H9 (cell line): ENCODE measurements at regions not wholly inside any gene's neighbourhood (a gene's known extent, or its start where the extent isn't known, plus 50 kb on each side); places are given as distances from the start of the nearest gene placed in this dataset.

Source experiments
- DNase-seq: peaks from one replicate; pipeline ENCODE4 v3.0.0-alpha.2; 2017
- H2AFZ ChIP-seq: one replicate; pipeline ENCODE4 v1.6.1; 2013; ENCODE audit warnings: mild to moderate bottlenecking, low read length, control low read depth, moderate library complexity
- H2AK5ac ChIP-seq: 2 replicates; pipeline ENCODE4 v1.6.1; 2013; ENCODE audit warnings: low read length, control low read depth, mixed read lengths; ENCODE audit not compliant: insufficient read length
- H2BK120ac ChIP-seq: one replicate; pipeline ENCODE4 v1.6.1; 2013; ENCODE audit warnings: low read depth, mild to moderate bottlenecking, low read length, control low read depth, inconsistent platforms; ENCODE audit not compliant: poor library complexity, severe bottlenecking
- H2BK12ac ChIP-seq: 2 replicates; pipeline ENCODE4 v1.6.1; 2013; ENCODE audit warnings: low read length, control low read depth, mixed read lengths, low read depth; ENCODE audit not compliant: insufficient read length
- H2BK15ac ChIP-seq: 2 replicates; pipeline ENCODE4 v1.6.1; 2013; ENCODE audit warnings: low read depth, low read length, control low read depth
- H2BK20ac ChIP-seq: one replicate; pipeline ENCODE4 v1.6.1; 2013; ENCODE audit warnings: low read depth, mild to moderate bottlenecking, low read length, control low read depth, inconsistent platforms; ENCODE audit not compliant: poor library complexity, severe bottlenecking
- H2BK5ac ChIP-seq: 2 replicates; pipeline ENCODE4 v1.6.1; 2013; ENCODE audit warnings: low read length, control low read depth, mixed read lengths; ENCODE audit not compliant: insufficient read length
- H3K14ac ChIP-seq: 2 replicates; pipeline ENCODE4 v1.6.1; 2013; ENCODE audit warnings: low read length, control low read depth; ENCODE audit not compliant: insufficient read depth
- H3K18ac ChIP-seq: 2 replicates; pipeline ENCODE4 v1.6.1; 2013; ENCODE audit warnings: low read depth, mild to moderate bottlenecking, mixed read lengths, low read length, control low read depth; ENCODE audit not compliant: insufficient read length
- H3K23ac ChIP-seq: 2 replicates; pipeline ENCODE4 v1.6.1; 2013; ENCODE audit warnings: low read length, control low read depth, mixed read lengths, low read depth; ENCODE audit not compliant: insufficient read length
- H3K23me2 ChIP-seq: 2 replicates; pipeline ENCODE4 v1.6.1; 2013; ENCODE audit warnings: low read depth, mild to moderate bottlenecking, mixed read lengths, low read length, control low read depth; ENCODE audit not compliant: insufficient read length, poor library complexity, severe bottlenecking
- H3K27ac ChIP-seq: 2 replicates; pipeline ENCODE4 v1.5.1; 2013; ENCODE audit warnings: low read length, control low read depth, mixed read lengths, low read depth; ENCODE audit not compliant: insufficient read length
- H3K27me3 ChIP-seq: 2 replicates; pipeline ENCODE4 v1.6.1; 2013; ENCODE audit warnings: low read length, control low read depth, inconsistent platforms; ENCODE audit not compliant: insufficient read depth
- H3K4ac ChIP-seq: 2 replicates; pipeline ENCODE4 v1.6.1; 2013; ENCODE audit warnings: low read depth, mild to moderate bottlenecking, control low read depth, inconsistent platforms, low read length, moderate library complexity
- H3K4me1 ChIP-seq: 2 replicates; pipeline ENCODE4 v1.6.1; 2013; ENCODE audit warnings: low read length, control low read depth, inconsistent platforms; ENCODE audit not compliant: insufficient read depth
- H3K4me2 ChIP-seq: 2 replicates; pipeline ENCODE4 v1.6.1; 2013; ENCODE audit warnings: low read length, control low read depth, mixed read lengths; ENCODE audit not compliant: insufficient read length, insufficient read depth
- H3K56ac ChIP-seq: 2 replicates; pipeline ENCODE4 v1.6.1; 2013; ENCODE audit warnings: low read depth, mild to moderate bottlenecking, mixed read lengths, low read length, control low read depth; ENCODE audit not compliant: insufficient read length
- H3K79me1 ChIP-seq: 2 replicates; pipeline ENCODE4 v1.6.1; 2013; ENCODE audit warnings: low read depth, mild to moderate bottlenecking, moderate library complexity, low read length, control low read depth, inconsistent platforms; ENCODE audit not compliant: insufficient read depth, poor library complexity, severe bottlenecking
- H3K79me2 ChIP-seq: 2 replicates; pipeline ENCODE4 v1.6.1; 2013; ENCODE audit warnings: low read length, control low read depth, inconsistent platforms; ENCODE audit not compliant: insufficient read depth
- H3K9ac ChIP-seq: 2 replicates; pipeline ENCODE4 v1.6.1; 2013; ENCODE audit warnings: low read length, control low read depth, mixed read lengths; ENCODE audit not compliant: insufficient read length; ENCODE audit errors: extremely low read depth
- H3K9me3 ChIP-seq: one replicate; pipeline ENCODE4 v1.6.1; 2013; ENCODE audit warnings: low read depth, low read length, inconsistent platforms; ENCODE audit not compliant: control insufficient read depth
- H3T11ph ChIP-seq: one replicate; pipeline ENCODE4 v1.6.1; 2013; ENCODE audit warnings: mild to moderate bottlenecking, low read length, control low read depth, inconsistent platforms
- H4K20me1 ChIP-seq: one replicate; pipeline ENCODE4 v1.6.1; 2013; ENCODE audit not compliant: control insufficient read depth, insufficient read length, insufficient read depth
- H4K5ac ChIP-seq: 2 replicates; pipeline ENCODE4 v1.6.1; 2013; ENCODE audit warnings: low read depth, mild to moderate bottlenecking, mixed read lengths, low read length, control low read depth; ENCODE audit not compliant: insufficient read length
- H4K8ac ChIP-seq: replicated peaks from 2 replicates; pipeline ENCODE4 v1.6.1; 2013; ENCODE audit warnings: low read length, control low read depth, mixed read lengths, low read depth; ENCODE audit not compliant: insufficient read length
- H4K91ac ChIP-seq: 2 replicates; pipeline ENCODE4 v1.6.1; 2013; ENCODE audit warnings: low read depth, mild to moderate bottlenecking, moderate library complexity, mixed read lengths, low read length, control low read depth; ENCODE audit not compliant: insufficient read length
- H3K27ac Mint-ChIP-seq, 3 experiments: 2 replicates in 2 of 3; 3 replicates in 1 of 3; pipeline ENCODE4 v1.8.0; 2020 to 2021; ENCODE audit warnings: mixed read lengths in 3 of 3, mild to moderate bottlenecking in 1 of 3, moderate library complexity in 1 of 3
- H3K27me3 Mint-ChIP-seq: 2 replicates; pipeline ENCODE4 v1.8.0; 2021; ENCODE audit warnings: low read depth, mild to moderate bottlenecking, moderate library complexity, mixed read lengths
- H3K36me3 Mint-ChIP-seq, 3 experiments: 2 replicates in 2 of 3; 3 replicates in 1 of 3; pipeline ENCODE4 v1.8.0; 2020 to 2021; ENCODE audit warnings: low read depth in 3 of 3, mixed read lengths in 3 of 3; ENCODE audit not compliant: insufficient read depth in 1 of 3
- H3K4me1 Mint-ChIP-seq, 2 experiments: 2 replicates each; pipeline ENCODE4 v1.8.0; 2020; ENCODE audit warnings: mixed read lengths in 2 of 2
- H3K4me3 Mint-ChIP-seq, 2 experiments: 2 replicates in 1 of 2; 3 replicates in 1 of 2; pipeline ENCODE4 v1.8.0; 2020 to 2021; ENCODE audit warnings: mild to moderate bottlenecking in 2 of 2, mixed read lengths in 2 of 2, moderate library complexity in 1 of 2
- H3K9me3 Mint-ChIP-seq, 2 experiments: 2 replicates in 1 of 2; 3 replicates in 1 of 2; pipeline ENCODE4 v1.8.0; 2020; ENCODE audit warnings: mild to moderate bottlenecking in 2 of 2, mixed read lengths in 2 of 2, moderate library complexity in 1 of 2
- WGBS: extraction: QIAGEN DNeasy Blood & Tissue Kit; methylation state at CpG from one replicate; pipeline ENCODE4 v1.1.7; 2013; ENCODE audit warnings: missing lambda C conversion rate, low lambda C conversion rate, mixed read lengths; ENCODE audit not compliant: insufficient read length; ENCODE audit errors: extremely low coverage; 5-methylcytosine and 5-hydroxymethylcytosine counted together
- TF ChIP-seq, protein P1 (sequence below): fragments of 200-600 bp; sonication (generic); conservative IDR thresholded peaks from 3 replicates; pipeline ENCODE4 v1.8.0; 2021; ENCODE audit warnings: antibody characterized with exemption, mild to moderate bottlenecking

DNA sequence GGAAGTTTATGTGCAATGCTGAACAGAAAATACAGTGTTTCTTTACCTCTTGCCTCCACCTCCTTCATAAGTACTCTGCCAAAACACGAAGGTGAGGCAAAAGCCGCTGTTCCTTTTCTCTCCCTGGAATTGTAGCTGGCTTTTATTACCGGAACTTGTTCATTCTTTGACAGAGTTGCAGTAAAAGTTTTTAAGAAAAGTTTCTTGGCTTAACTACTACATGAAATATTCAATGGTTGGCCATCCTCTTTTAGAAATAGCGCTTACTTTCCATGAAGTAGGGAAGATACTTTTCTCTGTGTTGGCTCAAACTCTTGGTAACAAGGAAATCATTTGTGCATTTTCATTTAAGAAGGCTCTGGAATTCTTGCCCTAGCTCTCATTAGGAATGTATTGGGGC, 950.7 kb upstream of the FANCL start:
- Histone ChIP-seq H3K18ac (no peak overlapping the region), H3K27ac (no peak overlapping the region), H3K9ac (no peak overlapping the region), H3K4me1 (peaks cover 2% of the 10 kb centered on the region; the same call in 1 of the 2 replicates), H2AFZ (no peak overlapping the region), H3K27me3 (no peaks in the 10 kb centered on the region), H3K14ac (no peak overlapping the region), H2AK5ac (no peak overlapping the region), H4K91ac (no peak overlapping the region), H3K4ac (no peak overlapping the region), H2BK120ac (no peak overlapping the region), H3K23ac (no peak overlapping the region), H3T11ph (no peak overlapping the region), H3K4me2 (no peak overlapping the region), H3K79me1 (no peaks in the 10 kb centered on the region), H4K8ac (no peak overlapping the region), H2BK15ac (no peak overlapping the region), H3K56ac (no peak overlapping the region), H2BK20ac (no peak overlapping the region), H3K79me2 (no peaks in the 10 kb centered on the region), H2BK5ac (no peak overlapping the region), H3K23me2 (no peaks in the 10 kb centered on the region), H4K20me1 (no peaks in the 10 kb centered on the region), H3K9me3 (no peaks in the 10 kb centered on the region), H2BK12ac (no peak overlapping the region), H4K5ac (no peak overlapping the region)
- H3K4me3 Mint-ChIP-seq, result no peak overlapping the region
- TF ChIP-seq, protein P1, sequence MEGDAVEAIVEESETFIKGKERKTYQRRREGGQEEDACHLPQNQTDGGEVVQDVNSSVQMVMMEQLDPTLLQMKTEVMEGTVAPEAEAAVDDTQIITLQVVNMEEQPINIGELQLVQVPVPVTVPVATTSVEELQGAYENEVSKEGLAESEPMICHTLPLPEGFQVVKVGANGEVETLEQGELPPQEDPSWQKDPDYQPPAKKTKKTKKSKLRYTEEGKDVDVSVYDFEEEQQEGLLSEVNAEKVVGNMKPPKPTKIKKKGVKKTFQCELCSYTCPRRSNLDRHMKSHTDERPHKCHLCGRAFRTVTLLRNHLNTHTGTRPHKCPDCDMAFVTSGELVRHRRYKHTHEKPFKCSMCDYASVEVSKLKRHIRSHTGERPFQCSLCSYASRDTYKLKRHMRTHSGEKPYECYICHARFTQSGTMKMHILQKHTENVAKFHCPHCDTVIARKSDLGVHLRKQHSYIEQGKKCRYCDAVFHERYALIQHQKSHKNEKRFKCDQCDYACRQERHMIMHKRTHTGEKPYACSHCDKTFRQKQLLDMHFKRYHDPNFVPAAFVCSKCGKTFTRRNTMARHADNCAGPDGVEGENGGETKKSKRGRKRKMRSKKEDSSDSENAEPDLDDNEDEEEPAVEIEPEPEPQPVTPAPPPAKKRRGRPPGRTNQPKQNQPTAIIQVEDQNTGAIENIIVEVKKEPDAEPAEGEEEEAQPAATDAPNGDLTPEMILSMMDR, result no peak
- H3K27ac Mint-ChIP-seq, result no peak overlapping the region
- WGBS, result no CpG with 5 or more reads among the region's 4 CpGs
- H3K27me3 Mint-ChIP-seq, result no peaks in the 10 kb centered on the region; the same call in 1 of the 2 replicates
- no peaks in the 10 kb centered on the region for H3K36me3 Mint-ChIP-seq
- H3K4me1 Mint-ChIP-seq, result no peaks in the 10 kb centered on the region; a peak in 1 of 4 replicates
- DNase-seq, result no peak
- H3K9me3 Mint-ChIP-seq, result no peaks in the 10 kb centered on the region
